Neuronal stem cell (in vitro differentiated cells): ENCODE measurements at regions not wholly inside any gene's neighbourhood (a gene's known extent, or its start where the extent isn't known, plus 50 kb on each side); places are given as distances from the start of the nearest gene placed in this dataset.
A peak's percentile ranks its signal among the peaks of the same experiment; 100 is the strongest.

Experiments used
- DNase-seq: peaks from one replicate; pipeline ENCODE4 v3.0.0-alpha.2; 2013; ENCODE audit warnings: low spot score
- H2AFZ ChIP-seq: one replicate; pipeline ENCODE4 v1.6.1; 2013; ENCODE audit warnings: mild to moderate bottlenecking, low read length, inconsistent platforms
- H2AK5ac ChIP-seq: 2 replicates; pipeline ENCODE4 v1.6.1; 2013; ENCODE audit warnings: low read depth, mild to moderate bottlenecking, inconsistent platforms, low read length, moderate library complexity, mixed read lengths
- H2BK120ac ChIP-seq: 2 replicates; pipeline ENCODE4 v1.6.1; 2013; ENCODE audit warnings: low read depth, mild to moderate bottlenecking, inconsistent platforms, low read length, moderate library complexity, mixed read lengths
- H2BK12ac ChIP-seq: one replicate; pipeline ENCODE4 v1.6.1; 2013; ENCODE audit warnings: low read length, inconsistent platforms
- H2BK15ac ChIP-seq: 2 replicates; pipeline ENCODE4 v1.6.1; 2013; ENCODE audit warnings: mild to moderate bottlenecking, low read length, inconsistent platforms, mixed read lengths
- H2BK5ac ChIP-seq: one replicate; pipeline ENCODE4 v1.6.1; 2013; ENCODE audit warnings: inconsistent platforms, mild to moderate bottlenecking, low read length, moderate library complexity
- H3K14ac ChIP-seq: one replicate; pipeline ENCODE4 v1.6.1; 2013; ENCODE audit warnings: low read length, inconsistent platforms
- H3K18ac ChIP-seq: 2 replicates; pipeline ENCODE4 v1.6.1; 2013; ENCODE audit warnings: low read length, inconsistent platforms
- H3K23ac ChIP-seq: 2 replicates; pipeline ENCODE4 v1.6.1; 2013; ENCODE audit warnings: low read depth, mild to moderate bottlenecking, mixed read lengths, low read length, inconsistent platforms; ENCODE audit not compliant: poor library complexity
- H3K27ac ChIP-seq: replicated peaks from 3 replicates; pipeline ENCODE4 v1.5.1; 2013; ENCODE audit warnings: low read length, inconsistent platforms
- H3K27me3 ChIP-seq, 3 experiments: 2 replicates each; pipeline ENCODE4 v1.6.1; 2013; ENCODE audit warnings: low read length in 3 of 3, mild to moderate bottlenecking in 2 of 3, inconsistent platforms in 1 of 3, low read depth in 1 of 3, mixed read lengths in 1 of 3, moderate library complexity in 1 of 3; ENCODE audit not compliant: control insufficient read depth in 3 of 3, insufficient read depth in 3 of 3
- H3K36me3 ChIP-seq, 2 donors: replicated peaks in 1 of 2; 2 replicates each; pipeline ENCODE4 v1.6.1; 2013; ENCODE audit warnings: low read length in 2 of 2; ENCODE audit not compliant: control insufficient read depth in 2 of 2, insufficient read depth in 2 of 2
- H3K4ac ChIP-seq: 2 replicates; pipeline ENCODE4 v1.6.1; 2013; ENCODE audit warnings: inconsistent platforms, mild to moderate bottlenecking, low read length, moderate library complexity
- H3K4me1 ChIP-seq, 2 donors: 1 replicate in 1 of 2; 2 replicates in 1 of 2; pipeline ENCODE4 v1.6.1; 2013; ENCODE audit warnings: low read length in 2 of 2, low read depth in 1 of 2; ENCODE audit not compliant: control insufficient read depth in 2 of 2, insufficient read depth in 1 of 2
- H3K4me2 ChIP-seq: one replicate; pipeline ENCODE4 v1.6.1; 2013; ENCODE audit warnings: mild to moderate bottlenecking, low read length, inconsistent platforms; ENCODE audit not compliant: insufficient read depth, poor library complexity, severe bottlenecking
- H3K4me3 ChIP-seq, 2 donors: 2 replicates each; pipeline ENCODE4 v1.5.1; 2013; ENCODE audit warnings: low read length in 2 of 2, mild to moderate bottlenecking in 2 of 2, inconsistent platforms in 1 of 2, moderate library complexity in 1 of 2
- H3K79me1 ChIP-seq: one replicate; pipeline ENCODE4 v1.6.1; 2013; ENCODE audit warnings: low read depth, mild to moderate bottlenecking, inconsistent platforms, low read length, moderate library complexity
- H3K9ac ChIP-seq: one replicate; pipeline ENCODE4 v1.6.1; 2013; ENCODE audit warnings: mild to moderate bottlenecking, low read depth, low read length, inconsistent platforms; ENCODE audit not compliant: poor library complexity
- H3K9me3 ChIP-seq, 2 donors: replicated peaks in 1 of 2; 2 replicates each; pipeline versions ENCODE3 to v1.6.1; 2013; ENCODE audit warnings: low read length in 2 of 2, mild to moderate bottlenecking in 2 of 2, inconsistent platforms in 1 of 2, low read depth in 1 of 2, mixed read lengths in 1 of 2, moderate library complexity in 1 of 2; ENCODE audit not compliant: control insufficient read depth in 2 of 2, insufficient read depth in 1 of 2
- H4K8ac ChIP-seq: one replicate; pipeline ENCODE4 v1.6.1; 2013; ENCODE audit warnings: low read depth, mild to moderate bottlenecking, inconsistent platforms, low read length, moderate library complexity
- H4K91ac ChIP-seq: one replicate; pipeline ENCODE4 v1.6.1; 2013; ENCODE audit warnings: low read length, low read depth, mild to moderate bottlenecking, inconsistent platforms; ENCODE audit not compliant: poor library complexity
- WGBS, 2 donors: extraction: QIAGEN DNeasy Blood & Tissue Kit; methylation state at CpG; one replicate each; pipeline ENCODE4 v1.1.7; 2013; ENCODE audit warnings: missing lambda C conversion rate in 2 of 2, mixed read lengths in 1 of 2; ENCODE audit not compliant: insufficient read length in 2 of 2, insufficient replicate concordance in 1 of 2; ENCODE audit errors: extremely low coverage in 2 of 2; 5-methylcytosine and 5-hydroxymethylcytosine counted together

DNA sequence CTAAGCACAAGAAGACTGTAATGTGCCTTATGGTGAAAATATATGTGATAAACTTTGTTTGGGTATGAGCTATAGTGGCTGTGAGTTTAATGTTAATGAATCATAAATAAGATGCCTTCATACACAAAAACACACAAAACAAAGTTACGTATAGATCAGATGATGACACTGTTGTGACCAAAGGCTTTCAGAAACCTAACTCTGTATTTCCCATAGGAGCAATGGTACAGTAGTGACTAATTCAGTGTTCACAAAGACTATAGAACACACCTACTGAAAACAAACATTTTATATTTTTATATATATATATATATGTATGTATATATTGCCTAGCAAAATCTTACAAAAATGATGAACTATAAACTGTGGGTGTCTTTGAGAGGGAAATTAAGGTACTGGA is 393.8 kb upstream of the DCN start:
- no peak overlapping the region for H2BK15ac ChIP-seq
- H2BK5ac ChIP-seq: no peak overlapping the region
- H3K79me1 ChIP-seq: no peaks in the 10 kb centered on the region
- H3K27ac ChIP-seq: no peak overlapping the region
- no peak overlapping the region for H3K14ac ChIP-seq
- H3K4me1 ChIP-seq: peaks cover 0 to 11% of the 10 kb centered on the region in 2 donors
- no peak overlapping the region for H3K4me3 ChIP-seq
- H3K4me2 ChIP-seq: no peak overlapping the region
- no peak overlapping the region for H4K8ac ChIP-seq
- H2AFZ ChIP-seq: no peak overlapping the region
- no peak overlapping the region for H4K91ac ChIP-seq
- H3K23ac ChIP-seq: no peak overlapping the region
- no peak overlapping the region for H2BK120ac ChIP-seq
- H3K9ac ChIP-seq: no peak overlapping the region
- no peak overlapping the region for H2BK12ac ChIP-seq
- no peak overlapping the region for H3K18ac ChIP-seq
- no peaks in the 10 kb centered on the region for H3K9me3 ChIP-seq
- H3K36me3 ChIP-seq: no peaks in the 10 kb centered on the region
- no peak for DNase-seq
- no peak overlapping the region for H3K4ac ChIP-seq
- H2AK5ac ChIP-seq: no peak overlapping the region
- WGBS, 2 donors: no CpG with 5 or more reads among the region's 1 CpG
- no peaks in the 10 kb centered on the region for H3K27me3 ChIP-seq

DNA sequence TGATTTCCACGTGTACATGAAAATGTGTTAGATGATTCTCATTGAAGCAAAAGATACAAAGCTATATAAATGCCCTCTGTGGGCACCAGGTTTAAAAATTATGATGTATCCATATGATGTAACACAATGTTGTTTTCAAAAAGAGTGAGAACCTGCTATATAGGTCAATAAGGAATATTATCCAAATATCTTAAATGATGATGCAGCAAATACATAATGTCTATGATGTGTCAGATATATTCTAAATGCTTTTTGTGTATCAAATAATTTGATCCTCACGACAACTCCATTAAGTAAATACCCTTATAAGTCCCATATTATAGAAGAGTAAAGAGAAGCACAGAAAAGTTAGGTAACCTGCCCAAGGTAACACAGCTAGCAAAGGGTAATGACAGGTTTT is 393.0 kb upstream of the DCN start:
- no peak overlapping the region for H2BK120ac ChIP-seq
- no peak overlapping the region for H4K91ac ChIP-seq
- no peak overlapping the region for H3K4ac ChIP-seq
- H3K14ac ChIP-seq: no peak overlapping the region
- DNase-seq: no peak
- no peak overlapping the region for H4K8ac ChIP-seq
- H3K4me2 ChIP-seq: no peak overlapping the region
- WGBS, 2 donors: no CpG with 5 or more reads among the region's 2 CpGs
- no peak overlapping the region for H3K18ac ChIP-seq
- H2BK5ac ChIP-seq: no peak overlapping the region
- no peak overlapping the region for H3K23ac ChIP-seq
- no peak overlapping the region for H2AFZ ChIP-seq
- H3K4me1 ChIP-seq: peaks cover 0 to 11% of the 10 kb centered on the region in 2 donors
- no peak overlapping the region for H3K4me3 ChIP-seq
- H3K79me1 ChIP-seq: no peaks in the 10 kb centered on the region
- no peak overlapping the region for H3K9ac ChIP-seq
- peaks cover 0 to 2% of the 10 kb centered on the region in 2 donors for H3K9me3 ChIP-seq
- H2AK5ac ChIP-seq: no peak overlapping the region
- no peaks in the 10 kb centered on the region for H3K27me3 ChIP-seq
- no peak overlapping the region for H3K27ac ChIP-seq
- no peak overlapping the region for H2BK15ac ChIP-seq
- H2BK12ac ChIP-seq: no peak overlapping the region
- no peaks in the 10 kb centered on the region for H3K36me3 ChIP-seq

DNA sequence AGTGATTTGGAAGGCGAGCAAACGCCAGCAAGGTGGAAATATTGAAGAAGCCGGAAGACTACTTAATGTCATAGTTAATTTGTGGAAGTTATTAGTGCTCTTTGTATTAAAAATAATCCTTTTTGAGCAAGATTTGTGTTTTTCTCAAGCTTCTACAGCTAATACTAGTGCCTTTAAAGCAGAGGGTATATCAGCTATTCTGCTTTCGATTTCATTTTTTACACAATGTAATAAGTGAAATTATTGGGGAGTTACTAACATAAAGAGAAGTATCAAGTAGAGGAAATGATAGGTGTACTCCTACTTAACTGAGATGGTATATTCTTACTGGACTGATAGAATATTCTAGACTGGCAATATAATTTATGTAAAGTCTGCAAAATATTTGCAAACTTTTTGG is 392.4 kb upstream of the DCN start:
- Histone ChIP-seq H3K18ac (no peak overlapping the region), H4K91ac (no peak overlapping the region), H3K4me2 (no peak overlapping the region), H3K9me3 (peaks cover 0 to 3% of the 10 kb centered on the region in 2 donors), H2AK5ac (no peak overlapping the region), H2AFZ (peak overlapping the region; percentile 53), H3K9ac (no peak overlapping the region), H3K4me3 (no peak overlapping the region), H3K79me1 (no peaks in the 10 kb centered on the region), H3K23ac (no peak overlapping the region), H3K4me1 (peaks cover 0 to 11% of the 10 kb centered on the region in 2 donors), H3K27me3 (no peaks in the 10 kb centered on the region), H4K8ac (no peak overlapping the region), H2BK15ac (no peak overlapping the region), H2BK12ac (no peak overlapping the region), H2BK120ac (no peak overlapping the region), H3K27ac (peak overlapping the region; percentile 56), H3K36me3 (no peaks in the 10 kb centered on the region), H3K14ac (no peak overlapping the region), H2BK5ac (no peak overlapping the region), H3K4ac (no peak overlapping the region)
- no CpG with 5 or more reads among the region's 4 CpGs for WGBS, 2 donors
- no peak for DNase-seq

DNA sequence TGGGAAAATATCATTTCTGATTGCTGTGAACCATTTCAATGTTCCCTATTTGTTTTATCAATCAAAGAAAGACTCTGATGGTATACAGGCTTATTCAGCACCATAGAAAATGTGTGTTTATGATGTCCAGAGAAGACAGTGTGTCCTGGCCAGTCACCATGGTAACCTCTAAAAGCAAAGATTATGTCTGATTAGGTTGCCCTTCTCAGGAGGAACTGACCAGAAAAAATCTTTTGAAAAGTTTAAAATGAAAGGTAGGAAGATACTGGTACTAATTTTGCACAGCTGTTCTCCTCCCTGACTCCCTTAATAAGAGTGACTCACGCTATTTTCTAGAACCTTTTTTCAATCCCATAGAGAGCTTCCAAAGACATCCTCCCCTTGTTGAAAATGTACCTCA is 391.8 kb upstream of the DCN start:
- H2BK5ac ChIP-seq: no peak overlapping the region
- no peaks in the 10 kb centered on the region for H3K27me3 ChIP-seq
- no peak overlapping the region for H2BK15ac ChIP-seq
- H3K18ac ChIP-seq: no peak overlapping the region
- H2AFZ ChIP-seq: peak overlapping the region; percentile 53
- no peak overlapping the region for H4K91ac ChIP-seq
- H3K4ac ChIP-seq: no peak overlapping the region
- H3K36me3 ChIP-seq: no peaks in the 10 kb centered on the region
- no peak overlapping the region for H3K14ac ChIP-seq
- DNase-seq: no peak
- H2BK120ac ChIP-seq: no peak overlapping the region
- no peak overlapping the region for H2AK5ac ChIP-seq
- H3K79me1 ChIP-seq: no peaks in the 10 kb centered on the region
- H3K27ac ChIP-seq: peak overlapping the region; percentile 56
- no peak overlapping the region for H3K23ac ChIP-seq
- no peak overlapping the region for H3K4me3 ChIP-seq
- no peak overlapping the region for H2BK12ac ChIP-seq
- WGBS, 2 donors: no CpG with 5 or more reads among the region's 1 CpG
- no peak overlapping the region for H4K8ac ChIP-seq
- H3K9me3 ChIP-seq: peaks cover 0 to 3% of the 10 kb centered on the region in 2 donors
- no peak overlapping the region for H3K9ac ChIP-seq
- H3K4me2 ChIP-seq: peak overlapping the region; percentile 24
- peaks cover 0 to 11% of the 10 kb centered on the region in 2 donors for H3K4me1 ChIP-seq
